Upper lobe of right lung (tissue), 1 donor: ENCODE measurements at regions not wholly inside any gene's neighbourhood (a gene's known extent, or its start where the extent isn't known, plus 50 kb on each side); places are given as distances from the start of the nearest gene placed in this dataset.
"Not testable (repeated sequence)": the region's sequence is repeated elsewhere in the genome, so short reads cannot be mapped to it uniquely, and the experiment has no call there.

ENCODE experiments used
- ATAC-seq: fragments of 200-7000 bp; cut with Tn5 transposase; one replicate; pipeline ENCODE4 v1.9.1; 2020; ENCODE audit warnings: mild to moderate bottlenecking, moderate library complexity
- DNase-seq: peaks from one replicate; pipeline ENCODE4 v3.0.0-alpha.2; 2020
- H3K27ac ChIP-seq: fragments of 200-600 bp; one replicate; pipeline ENCODE4 v1.8.0; 2022
- H3K27me3 ChIP-seq: fragments of 200-600 bp; one replicate; pipeline ENCODE4 v1.8.0; 2022; ENCODE audit warnings: mild to moderate bottlenecking
- H3K36me3 ChIP-seq: fragments of 200-600 bp; one replicate; pipeline ENCODE4 v1.8.0; 2022
- H3K4me1 ChIP-seq: fragments of 200-600 bp; one replicate; pipeline ENCODE4 v1.8.0; 2022
- H3K4me3 ChIP-seq: fragments of 200-600 bp; one replicate; pipeline ENCODE4 v1.8.0; 2022; ENCODE audit warnings: mild to moderate bottlenecking
- H3K9me3 ChIP-seq: fragments of 200-600 bp; one replicate; pipeline ENCODE4 v1.8.0; 2022
- CTCF ChIP-seq: fragments of 200-600 bp; IDR thresholded peaks from one replicate; pipeline ENCODE4 v1.8.0; 2022; ENCODE audit warnings: antibody characterized with exemption
- intact Hi-C: fragments of 100-400 bp; cut with DNase I; formaldehyde crosslinking; loops from one replicate; pipeline ENCODE4 v1.11.0; 2022
- donor health status: DM: no; HTN: yes; CAD: no; lungs with severe emphysema.

- Histone ChIP-seq H3K27ac (no peak overlapping the region), H3K27me3 (no peaks in the 10 kb centered on the region), H3K36me3 (no peaks in the 10 kb centered on the region), H3K4me1 (no peaks in the 10 kb centered on the region), H3K9me3 (no peaks in the 10 kb centered on the region), H3K4me3 (no peak overlapping the region)
- no peak for TF ChIP-seq CTCF
- DNase-seq, result no peak
- ATAC-seq, result no peak
- intact Hi-C loops, result no loop called here
These were observed 128.5 kb upstream of the STEAP1 start for GRCh38 chr7:90025771-90026170.

GRCh38 chr7:90033850-90034249 lies 120.4 kb upstream of the STEAP1 start:
- Histone ChIP-seq H3K27ac (no peak overlapping the region), H3K4me1 (no peaks in the 10 kb centered on the region), H3K4me3 (no peak overlapping the region), H3K36me3 (no peaks in the 10 kb centered on the region), H3K27me3 (no peaks in the 10 kb centered on the region), H3K9me3 (no peaks in the 10 kb centered on the region)
- ATAC-seq (no peak), DNase-seq (no peak)
- intact Hi-C loops, result no loop called here
- TF ChIP-seq CTCF, result no peak

GRCh38 chr7:90053094-90053493 lies 101.2 kb upstream of the STEAP1 start:
- Histone ChIP-seq H3K36me3 (no peaks in the 10 kb centered on the region), H3K9me3 (no peaks in the 10 kb centered on the region), H3K4me1 (no peaks in the 10 kb centered on the region), H3K27me3 (no peaks in the 10 kb centered on the region), H3K4me3 (no peak overlapping the region), H3K27ac (no peak overlapping the region)
- DNase-seq, result no peak
- no peak for ATAC-seq
- intact Hi-C loops, result no loop called here
- TF ChIP-seq CTCF, result no peak

- intact Hi-C loops, result no loop called here
- no peak for ATAC-seq
- Histone ChIP-seq H3K36me3 (no peaks in the 10 kb centered on the region), H3K4me1 (no peaks in the 10 kb centered on the region), H3K27ac (no peak overlapping the region), H3K9me3 (no peaks in the 10 kb centered on the region), H3K4me3 (no peak overlapping the region), H3K27me3 (no peaks in the 10 kb centered on the region)
- DNase-seq, result no peak
- TF ChIP-seq CTCF, result no peak
These were observed 93.2 kb upstream of the STEAP1 start for GRCh38 chr7:90061077-90061476.

- TF ChIP-seq CTCF, result no peak
- H3K27me3 ChIP-seq, result no peaks in the 10 kb centered on the region
- H3K4me3 ChIP-seq, result no peak overlapping the region
- H3K4me1 ChIP-seq, result no peaks in the 10 kb centered on the region
- no peak for ATAC-seq
- H3K36me3 ChIP-seq, result no peaks in the 10 kb centered on the region
- intact Hi-C loops, result no loop called here
- H3K27ac ChIP-seq, result no peak overlapping the region
- DNase-seq, result no peak
- no peaks in the 10 kb centered on the region for H3K9me3 ChIP-seq
These were observed 89.9 kb upstream of the STEAP1 start for GRCh38 chr7:90064370-90064769.

GRCh38 chr7:90067171-90067570 lies 87.1 kb upstream of the STEAP1 start:
- intact Hi-C loops, result no loop called here
- Histone ChIP-seq H3K4me3 (no peak overlapping the region), H3K4me1 (no peaks in the 10 kb centered on the region), H3K36me3 (no peaks in the 10 kb centered on the region), H3K27me3 (no peaks in the 10 kb centered on the region), H3K27ac (no peak overlapping the region), H3K9me3 (no peaks in the 10 kb centered on the region)
- no peak for DNase-seq
- ATAC-seq, result no peak
- no peak for TF ChIP-seq CTCF

- ATAC-seq, intact Hi-C loops, H3K4me3 ChIP-seq, H3K27ac ChIP-seq, H3K36me3 ChIP-seq, H3K27me3 ChIP-seq, DNase-seq, H3K9me3 ChIP-seq, H3K4me1 ChIP-seq: not testable (repeated sequence)
These were observed 84.0 kb upstream of the STEAP1 start for GRCh38 chr7:90070238-90070637.
